ENCODE measurements at regions not wholly inside any gene's neighbourhood (a gene's known extent, or its start where the extent isn't known, plus 50 kb on each side); places are given as distances from the start of the nearest gene placed in this dataset.

GRCh38 chr14:49464885-49465284 is 121.3 kb downstream of the RPS29 start:
- peak; percentile 11 for DNase-seq (ENCODE audit: low spot score)

- no peak for DNase-seq (ENCODE audit: low spot score)
Observed at GRCh38 chr14:49463146-49463545, 123.0 kb downstream of the RPS29 start.

DNA sequence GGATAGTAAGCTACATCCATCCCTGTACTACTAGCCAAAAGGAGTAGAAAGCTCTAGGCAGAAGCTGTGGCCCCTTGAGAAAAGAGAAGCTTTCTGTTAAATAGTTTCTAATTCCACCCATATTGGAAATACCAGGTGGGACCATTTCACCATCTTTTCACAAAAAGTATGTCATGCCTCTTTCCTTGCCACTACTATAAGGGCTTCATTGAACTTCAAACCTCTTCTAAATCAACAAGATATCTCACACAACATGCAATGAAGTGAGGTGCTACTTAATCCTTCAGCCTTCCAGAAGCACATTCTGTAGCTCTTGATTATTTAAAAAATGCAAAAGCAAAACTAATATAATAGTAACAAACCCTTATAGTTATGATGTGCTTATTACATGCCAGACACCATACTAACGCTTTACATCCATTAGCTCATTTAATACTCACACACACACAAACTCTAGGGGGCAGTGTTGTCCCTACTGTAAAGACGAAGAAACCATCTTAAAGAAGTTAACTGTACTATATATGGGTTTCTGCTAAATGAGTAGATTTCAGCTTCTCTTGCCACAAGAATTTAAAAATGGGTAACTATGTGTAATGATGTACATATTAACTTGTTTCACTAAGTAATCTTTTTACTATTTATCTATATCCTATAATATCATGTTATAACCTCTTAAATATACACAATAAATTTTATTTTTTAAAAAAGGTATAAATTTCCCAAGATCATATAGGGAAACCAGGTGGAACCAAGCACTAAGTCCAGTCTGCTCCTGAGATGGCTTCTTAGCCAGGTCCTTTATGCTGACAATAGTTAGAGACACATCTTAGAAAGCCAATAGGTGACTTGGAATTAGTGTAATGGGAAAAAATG is 124.4 kb downstream of the RPS29 start:
- peak; percentile 63 for DNase-seq (ENCODE audit: low spot score)

DNA sequence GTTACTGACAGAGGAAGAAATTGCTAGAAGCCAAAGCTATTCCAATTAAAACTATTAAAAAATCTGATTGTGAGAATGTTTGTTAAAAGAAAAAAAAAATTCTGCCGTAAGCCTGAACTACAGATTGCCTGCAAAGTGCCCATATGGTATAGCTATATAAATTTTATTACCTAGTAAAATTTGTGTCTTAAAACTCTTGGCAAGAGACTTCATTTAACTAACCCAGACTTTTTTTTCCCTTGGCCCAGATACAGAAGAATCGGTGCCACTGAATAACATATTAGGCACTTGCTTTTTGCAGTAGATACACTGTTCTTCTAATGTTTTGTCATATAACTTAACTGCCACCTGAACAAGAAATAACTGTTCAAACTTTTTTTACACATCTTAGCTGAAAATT is 125.5 kb downstream of the RPS29 start:
- DNase-seq (ENCODE audit: low spot score), result no peak

GRCh38 chr14:49456589-49456988 is 129.6 kb downstream of the RPS29 start:
- no peak for DNase-seq (ENCODE audit: low spot score)

GRCh38 chr14:49451938-49452337 is 134.2 kb downstream of the RPS29 start:
- DNase-seq (ENCODE audit: low spot score), result no peak

DNA sequence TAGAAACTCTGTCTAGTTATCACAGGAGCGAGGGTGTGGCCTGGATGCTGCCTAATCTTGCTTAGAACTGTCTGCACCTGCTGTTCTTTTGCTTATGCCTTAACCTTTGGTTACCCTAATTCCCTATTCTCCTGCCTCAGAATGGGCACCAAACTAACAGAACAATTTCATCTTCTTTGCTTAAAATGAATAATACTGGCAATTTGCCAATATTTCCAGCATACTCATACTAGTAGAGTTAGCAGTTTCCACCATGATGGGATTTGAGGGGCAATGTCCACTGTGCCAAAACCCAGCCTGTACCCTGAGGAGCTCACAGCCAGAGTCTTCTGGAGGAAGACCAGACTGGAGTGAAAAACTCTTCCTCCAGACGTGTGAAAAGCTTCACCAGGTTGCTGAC is 136.4 kb downstream of the RPS29 start:
- DNase-seq (ENCODE audit: low spot score), result no peak

- no peak for DNase-seq (ENCODE audit: low spot score)
Observed at GRCh38 chr14:49447540-49448107, 138.6 kb downstream of the RPS29 start.

DNA sequence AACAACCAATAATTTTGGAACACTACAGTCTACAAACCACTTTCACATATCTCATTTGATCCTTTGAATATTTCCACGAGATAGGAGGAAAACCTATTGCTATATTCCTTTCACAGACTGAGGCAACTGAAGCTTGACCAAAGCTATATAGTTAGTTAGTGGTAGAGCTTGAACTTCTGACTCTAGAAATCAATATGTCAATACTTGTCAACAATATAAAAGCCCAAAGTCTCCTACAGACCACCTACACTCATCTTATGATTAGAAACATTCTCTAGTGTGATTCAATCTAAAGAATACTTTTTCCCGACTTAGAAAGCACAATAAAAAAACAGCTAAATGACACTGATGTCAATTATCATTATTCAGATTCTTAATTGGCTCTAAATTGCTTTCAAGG is 139.4 kb downstream of the RPS29 start:
- no peak for DNase-seq (ENCODE audit: low spot score)

DNA sequence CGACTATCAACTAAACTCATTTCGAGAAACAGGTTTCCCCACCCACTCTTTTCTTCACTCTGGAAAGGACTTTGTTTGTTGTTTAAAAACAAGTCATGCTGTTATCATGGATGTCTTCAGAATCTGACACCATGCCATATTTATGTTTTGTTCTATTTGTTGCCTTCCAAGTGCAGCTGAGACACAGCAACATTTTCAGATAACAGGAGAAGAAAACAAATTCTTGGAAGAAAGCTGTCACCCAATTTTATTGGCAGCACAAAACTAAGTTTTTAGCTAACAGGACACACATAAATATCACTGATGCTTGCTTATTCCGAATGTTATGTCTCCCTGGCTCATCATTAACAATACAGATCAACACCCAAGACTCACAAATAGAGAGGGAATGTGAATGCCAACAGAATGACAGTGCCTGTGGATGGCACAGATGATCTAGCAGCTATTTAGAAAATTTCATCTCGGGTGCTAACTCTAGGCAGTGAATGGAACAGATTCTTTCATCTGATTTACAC is 147.9 kb downstream of the RPS29 start:
- no peak for DNase-seq (ENCODE audit: low spot score)

DNA sequence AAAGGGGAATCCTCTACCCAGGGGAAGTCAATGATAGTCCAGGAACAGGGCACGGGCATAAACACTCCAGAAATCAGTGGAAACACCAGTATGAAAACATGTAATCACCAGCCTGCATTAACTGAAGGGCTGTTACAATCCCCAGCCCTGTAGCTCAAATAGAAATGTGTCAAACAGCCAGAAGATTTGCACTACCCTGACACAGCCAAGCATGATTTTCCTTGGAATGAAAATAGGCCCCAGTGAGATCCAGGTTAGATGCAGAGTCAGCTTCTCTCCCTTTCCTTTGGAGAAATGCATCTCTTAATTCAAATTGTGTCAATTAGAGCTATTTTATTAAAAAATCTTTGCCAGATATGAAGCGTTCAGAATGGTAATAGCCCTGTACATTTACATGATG is 158.1 kb downstream of the RPS29 start:
- DNase-seq (ENCODE audit: low spot score), result no peak

DNA sequence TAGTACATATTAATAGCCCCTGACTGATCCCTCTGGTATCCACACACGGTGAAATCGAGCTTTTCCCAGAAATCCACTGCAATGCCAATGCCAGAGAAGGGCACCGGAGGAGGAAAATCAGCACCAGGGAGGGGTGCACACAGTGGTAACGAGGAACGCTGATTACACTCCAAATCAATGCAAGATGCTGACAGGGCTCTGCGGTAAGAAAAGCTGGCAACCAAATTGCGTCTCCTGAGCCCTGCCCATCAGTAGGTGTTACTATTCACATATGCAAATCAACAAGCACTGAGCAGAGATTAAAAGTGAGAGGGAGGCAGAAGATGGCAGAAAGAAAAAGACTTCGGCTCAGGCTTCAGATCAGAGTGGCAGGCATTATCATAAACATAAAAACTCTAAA is 159.1 kb downstream of the RPS29 start:
- DNase-seq (ENCODE audit: low spot score), result no peak

DNA sequence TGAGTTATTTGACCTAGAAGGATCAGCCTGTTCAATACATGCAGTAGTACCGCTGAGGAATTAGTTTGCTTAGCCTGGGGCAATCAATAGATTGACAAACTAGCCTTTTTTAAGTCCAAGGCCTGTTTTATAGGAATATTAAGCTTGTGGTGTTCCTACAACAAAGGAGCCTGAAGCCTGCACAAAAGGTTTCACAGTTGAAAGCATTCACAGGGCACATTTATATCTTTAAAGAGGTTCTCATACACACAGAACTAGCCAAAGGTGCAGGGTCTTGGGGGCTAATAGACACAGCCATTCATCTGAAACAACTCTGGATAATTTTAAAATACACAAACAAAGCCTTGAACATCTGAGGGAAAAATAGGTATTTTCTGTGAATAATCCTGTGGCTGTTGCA is 160.3 kb downstream of the RPS29 start:
- DNase-seq (ENCODE audit: low spot score), result no peak

- DNase-seq (ENCODE audit: low spot score), result no peak
Observed at GRCh38 chr14:49424436-49425331, 161.5 kb downstream of the RPS29 start.

DNA sequence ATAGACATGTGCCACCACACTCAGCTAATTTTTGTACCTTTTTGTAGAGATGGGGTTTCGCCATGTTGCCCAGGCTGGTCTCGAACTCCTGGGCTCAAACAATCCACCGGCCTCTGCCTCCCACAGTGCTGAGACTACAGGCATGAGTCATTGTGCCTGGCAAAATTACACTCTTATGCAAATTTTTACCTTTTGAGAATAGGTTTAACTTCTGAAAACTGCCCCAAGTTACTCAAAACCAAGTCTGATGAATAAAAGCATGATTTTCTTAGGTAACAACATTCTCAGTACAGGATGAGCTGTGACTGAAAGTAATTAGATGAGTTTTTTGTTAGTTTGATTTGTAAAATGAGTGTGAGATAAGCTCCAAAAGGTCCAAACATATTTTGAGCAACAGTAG is 166.0 kb downstream of the RPS29 start:
- no peak for DNase-seq (ENCODE audit: low spot score)

- no peak for DNase-seq (ENCODE audit: low spot score)
Observed at GRCh38 chr14:49418789-49419188, 167.4 kb downstream of the RPS29 start.

GRCh38 chr14:49417790-49418189 is 168.4 kb downstream of the RPS29 start:
- DNase-seq (ENCODE audit: low spot score), result no peak

- DNase-seq (ENCODE audit: low spot score), result no peak
Observed at GRCh38 chr14:49408187-49408933, 177.8 kb downstream of the RPS29 start.

GRCh38 chr14:49405291-49405690 is 180.9 kb downstream of the RPS29 start:
- DNase-seq (ENCODE audit: low spot score), result no peak

DNA sequence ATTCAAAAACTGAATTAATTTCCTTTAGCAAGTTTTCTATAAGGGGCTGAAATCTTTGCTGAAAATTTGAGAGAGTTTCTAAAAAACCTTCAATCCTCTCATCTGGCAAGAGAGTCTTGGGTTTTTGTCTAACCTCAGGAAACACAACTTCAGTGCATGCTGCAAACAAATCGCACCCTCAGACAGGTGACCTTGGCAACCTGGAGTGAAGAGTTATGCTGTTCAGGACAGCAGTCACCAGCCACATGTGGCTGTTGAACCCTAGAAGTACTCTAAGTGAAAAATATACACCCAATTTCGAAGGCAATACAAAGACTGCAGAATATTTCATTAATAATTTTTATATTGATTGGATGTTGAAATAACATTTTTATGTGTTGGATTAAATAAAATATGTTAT is 184.8 kb downstream of the RPS29 start:
- DNase-seq (ENCODE audit: low spot score), result no peak

DNA sequence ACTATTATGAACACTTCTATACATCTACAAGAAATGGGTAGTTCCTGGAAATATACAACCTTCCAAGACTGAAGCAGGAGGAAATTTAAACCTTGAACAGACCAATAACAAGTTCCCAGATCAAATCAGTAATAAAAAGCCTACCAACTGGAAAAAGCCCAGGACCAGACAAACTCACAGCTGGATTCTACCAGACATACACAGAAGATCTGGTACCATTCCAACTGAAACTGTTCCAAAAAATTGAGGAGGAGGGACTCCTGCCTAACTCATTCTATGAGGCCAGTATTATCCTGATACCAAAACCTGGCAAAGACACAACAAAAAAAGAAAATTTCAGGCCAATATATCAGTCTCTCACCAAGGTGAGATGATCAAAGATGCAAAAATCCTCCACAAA is 189.4 kb downstream of the RPS29 start:
- DNase-seq (ENCODE audit: low spot score), result no peak

DNA sequence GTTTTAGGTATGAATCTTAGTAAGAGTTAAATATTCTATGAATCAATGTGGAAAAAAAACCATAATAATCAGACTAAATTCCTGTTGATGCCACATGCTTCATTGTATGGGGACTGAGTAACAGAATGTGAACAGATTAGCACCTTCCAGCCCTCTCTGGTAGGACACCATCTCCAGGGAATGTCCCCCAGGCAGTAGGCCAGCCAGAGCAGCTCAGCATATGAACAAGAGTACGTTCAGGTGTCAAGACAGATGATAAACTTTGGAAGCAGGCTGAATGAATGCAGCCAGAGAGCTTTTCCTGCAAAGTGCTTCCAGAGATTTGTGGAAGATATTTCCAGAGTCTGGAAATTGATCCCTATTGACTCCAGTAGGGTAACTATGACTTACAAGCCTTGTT is 204.4 kb downstream of the RPS29 start:
- DNase-seq (ENCODE audit: low spot score), result no peak
